ENCODE measurements at regions not wholly inside any gene's neighbourhood (a gene's known extent, or its start where the extent isn't known, plus 50 kb on each side); places are given as distances from the start of the nearest gene placed in this dataset.
"Not testable (repeated sequence)": the region's sequence is repeated elsewhere in the genome, so short reads cannot be mapped to it uniquely, and the experiment has no call there.

GRCh38 chr2:125224830-125225229 lies 1199.7 kb downstream of the CNTNAP5 start:
- no peak for ATAC-seq
- DNase-seq = no peak
- intact Hi-C loops (cut with DNase I) = no loop called here

GRCh38 chr2:125227843-125228392 lies 1202.8 kb downstream of the CNTNAP5 start:
- H3K27ac ChIP-seq (ENCODE audit: low read length) = no peak overlapping the region
- intact Hi-C loops (cut with DNase I) = no loop called here
- no peaks in the 10 kb centered on the region for H3K4me1 ChIP-seq (ENCODE audit: control insufficient read depth, insufficient read depth, low read length)
- no peak overlapping the region for H3K4me3 ChIP-seq (ENCODE audit: low read length)
- WGBS = 67% methylated on average over 2 of the region's 2 CpGs
- H3K27me3 ChIP-seq (ENCODE audit: control insufficient read depth, insufficient read depth) = no peaks in the 10 kb centered on the region
- ATAC-seq (no peak), DNase-seq (no peak)
- H3K9me3 ChIP-seq (ENCODE audit: control insufficient read depth, low read length) = no peaks in the 10 kb centered on the region

More at GRCh38 chr2:125224830-125225229, 1199.7 kb downstream of the CNTNAP5 start:
- WGBS = 88% methylated on average over 3 of the region's 3 CpGs
- no peak overlapping the region for H3K4me3 ChIP-seq (ENCODE audit: low read length)
- no peaks in the 10 kb centered on the region for H3K27me3 ChIP-seq (ENCODE audit: control insufficient read depth, insufficient read depth)
- no peaks in the 10 kb centered on the region for H3K4me1 ChIP-seq (ENCODE audit: control insufficient read depth, insufficient read depth, low read length)
- no peaks in the 10 kb centered on the region for H3K9me3 ChIP-seq (ENCODE audit: control insufficient read depth, low read length)
- no peak overlapping the region for H3K27ac ChIP-seq (ENCODE audit: low read length)

DNA sequence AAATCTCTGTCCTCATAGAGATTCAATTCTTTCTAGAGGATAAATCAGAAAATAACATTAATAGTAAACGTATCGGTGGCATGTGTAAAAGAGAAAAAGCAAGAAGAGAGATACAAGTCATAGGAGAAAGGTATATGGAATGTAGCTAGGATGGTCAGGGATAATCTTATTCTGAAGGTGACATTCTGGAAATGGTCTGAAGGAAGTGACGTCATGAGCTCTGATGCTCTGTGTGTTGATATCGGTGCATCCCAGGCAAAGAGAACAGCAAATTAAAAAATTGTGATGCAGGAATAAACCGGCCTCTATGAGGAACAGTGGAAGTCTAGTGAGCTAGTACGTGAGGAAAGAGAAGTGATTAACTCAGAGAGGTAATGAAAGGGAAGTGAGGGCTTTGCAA lies 1215.8 kb downstream of the CNTNAP5 start:
- Histone ChIP-seq H3K4me1 (ENCODE audit: control insufficient read depth, insufficient read depth, low read length) (no peaks in the 10 kb centered on the region), H3K27ac (ENCODE audit: low read length) (no peak overlapping the region), H3K4me3 (ENCODE audit: low read length) (no peak overlapping the region), H3K27me3 (ENCODE audit: control insufficient read depth, insufficient read depth) (no peaks in the 10 kb centered on the region), H3K9me3 (ENCODE audit: control insufficient read depth, low read length) (no peaks in the 10 kb centered on the region)
- DNase-seq = no peak
- 89% methylated on average over 6 of the region's 6 CpGs for WGBS
- no peak for ATAC-seq
- intact Hi-C loops (cut with DNase I) = no loop called here

GRCh38 chr2:125243074-125243473 lies 1218.0 kb downstream of the CNTNAP5 start:
- no peaks in the 10 kb centered on the region for H3K9me3 ChIP-seq (ENCODE audit: control insufficient read depth, low read length)
- H3K27ac ChIP-seq (ENCODE audit: low read length) = no peak overlapping the region
- 80% methylated on average over 1 of the region's 1 CpG for WGBS
- no peak overlapping the region for H3K4me3 ChIP-seq (ENCODE audit: low read length)
- ATAC-seq = no peak
- intact Hi-C loops (cut with DNase I) = no loop called here
- H3K27me3 ChIP-seq (ENCODE audit: control insufficient read depth, insufficient read depth) = no peaks in the 10 kb centered on the region
- DNase-seq = no peak
- H3K4me1 ChIP-seq (ENCODE audit: control insufficient read depth, insufficient read depth, low read length) = no peaks in the 10 kb centered on the region

GRCh38 chr2:125254010-125254409 lies 1228.9 kb downstream of the CNTNAP5 start:
- no peak overlapping the region for H3K27ac ChIP-seq (ENCODE audit: low read length)
- H3K4me3 ChIP-seq (ENCODE audit: low read length) = no peak overlapping the region
- no peaks in the 10 kb centered on the region for H3K9me3 ChIP-seq (ENCODE audit: control insufficient read depth, low read length)
- no peaks in the 10 kb centered on the region for H3K4me1 ChIP-seq (ENCODE audit: control insufficient read depth, insufficient read depth, low read length)
- ATAC-seq (no peak), DNase-seq (no peak)
- no peaks in the 10 kb centered on the region for H3K27me3 ChIP-seq (ENCODE audit: control insufficient read depth, insufficient read depth)
- 74% methylated on average over 6 of the region's 6 CpGs for WGBS
- intact Hi-C loops (cut with DNase I) = no loop called here

DNA sequence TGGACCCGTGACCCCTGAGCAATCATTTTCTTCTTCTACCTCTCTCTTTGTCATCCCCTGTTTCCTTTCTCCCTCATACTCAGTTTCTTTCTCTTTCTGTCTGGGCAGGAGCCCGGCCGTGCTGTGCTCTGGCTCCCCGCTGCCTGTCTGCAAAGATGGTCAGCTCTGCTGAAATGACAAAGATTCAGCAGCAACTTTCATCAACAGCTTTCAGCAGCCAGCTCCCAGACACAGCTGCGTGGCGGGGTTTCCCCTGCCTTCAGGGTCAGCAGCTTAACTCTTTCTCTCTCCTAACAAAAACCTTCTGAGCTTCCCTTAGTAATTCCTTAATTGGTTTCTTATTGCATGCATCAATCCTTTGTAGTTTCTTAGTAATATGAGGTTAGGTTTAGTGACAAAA lies 1234.4 kb downstream of the CNTNAP5 start:
- no peak for DNase-seq
- intact Hi-C loops (cut with DNase I) = no loop called here
- no peaks in the 10 kb centered on the region for H3K4me1 ChIP-seq (ENCODE audit: control insufficient read depth, insufficient read depth, low read length)
- 46% methylated on average over 6 of the region's 6 CpGs for WGBS
- no peak overlapping the region for H3K27ac ChIP-seq (ENCODE audit: low read length)
- H3K9me3 ChIP-seq (ENCODE audit: control insufficient read depth, low read length) = no peaks in the 10 kb centered on the region
- no peak for ATAC-seq
- no peak overlapping the region for H3K4me3 ChIP-seq (ENCODE audit: low read length)
- H3K27me3 ChIP-seq (ENCODE audit: control insufficient read depth, insufficient read depth) = no peaks in the 10 kb centered on the region

GRCh38 chr2:125260366-125260930 lies 1235.4 kb downstream of the CNTNAP5 start:
- H3K4me1 ChIP-seq (ENCODE audit: control insufficient read depth, insufficient read depth, low read length); DNase-seq; H3K27ac ChIP-seq (ENCODE audit: low read length); intact Hi-C loops (cut with DNase I); H3K9me3 ChIP-seq (ENCODE audit: control insufficient read depth, low read length); H3K27me3 ChIP-seq (ENCODE audit: control insufficient read depth, insufficient read depth); ATAC-seq; H3K4me3 ChIP-seq (ENCODE audit: low read length): not testable (repeated sequence)

DNA sequence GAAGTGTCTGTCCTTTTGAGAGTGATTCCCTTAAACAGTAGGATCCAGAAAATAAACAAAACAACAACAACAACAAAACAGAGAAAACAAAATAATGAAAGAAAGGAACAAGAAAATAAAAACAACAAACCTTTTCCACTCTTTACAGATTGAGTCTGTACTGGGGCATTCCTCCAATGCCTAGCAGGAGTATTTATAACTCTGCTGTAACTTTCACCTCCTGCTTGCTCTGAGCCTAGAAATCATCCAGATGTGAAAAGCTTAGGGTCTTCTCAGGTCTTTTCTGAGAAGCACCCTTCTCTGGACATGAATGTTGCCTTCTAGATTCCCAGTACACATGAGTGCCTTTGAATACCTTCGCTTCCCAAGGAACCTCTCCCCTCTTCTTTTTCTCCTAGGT lies 1239.4 kb downstream of the CNTNAP5 start:
- ATAC-seq (no peak), DNase-seq (no peak)

DNA sequence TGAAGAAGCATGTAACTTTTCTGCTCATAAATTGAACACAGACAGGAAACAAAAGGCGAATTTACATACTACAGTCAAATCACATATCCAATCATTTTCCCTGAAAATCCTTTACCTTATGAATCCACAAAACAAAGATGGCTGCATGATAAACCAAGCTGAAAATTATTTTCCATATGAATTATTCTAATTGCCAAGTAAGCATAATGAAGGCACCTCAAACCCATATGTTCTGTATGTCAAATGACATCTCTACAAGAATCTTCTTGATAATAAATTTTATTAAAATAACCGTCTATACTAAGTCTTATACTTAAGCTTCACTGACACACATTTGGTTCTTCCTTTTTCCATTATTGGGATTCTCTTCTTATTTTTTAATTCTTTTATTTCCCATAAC lies 1242.6 kb downstream of the CNTNAP5 start:
- no peak for ATAC-seq
- intact Hi-C loops (cut with DNase I) = no loop called here
- no peaks in the 10 kb centered on the region for H3K4me1 ChIP-seq (ENCODE audit: control insufficient read depth, insufficient read depth, low read length)

More for the DNA sequence above, 1239.4 kb downstream of the CNTNAP5 start:
- no peaks in the 10 kb centered on the region for H3K27me3 ChIP-seq (ENCODE audit: control insufficient read depth, insufficient read depth)
- H3K4me1 ChIP-seq (ENCODE audit: control insufficient read depth, insufficient read depth, low read length) = no peaks in the 10 kb centered on the region
- no peaks in the 10 kb centered on the region for H3K9me3 ChIP-seq (ENCODE audit: control insufficient read depth, low read length)
- WGBS = 89% methylated on average over 1 of the region's 1 CpG
- H3K27ac ChIP-seq (ENCODE audit: low read length) = no peak overlapping the region
- H3K4me3 ChIP-seq (ENCODE audit: low read length) = no peak overlapping the region
- intact Hi-C loops (cut with DNase I) = no loop called here

GRCh38 chr2:125272651-125273050 lies 1247.6 kb downstream of the CNTNAP5 start:
- 63% methylated on average over 1 of the region's 1 CpG for WGBS
- DNase-seq = no peak
- no peak overlapping the region for H3K27ac ChIP-seq (ENCODE audit: low read length)
- no peaks in the 10 kb centered on the region for H3K4me1 ChIP-seq (ENCODE audit: control insufficient read depth, insufficient read depth, low read length)
- ATAC-seq = no peak
- H3K27me3 ChIP-seq (ENCODE audit: control insufficient read depth, insufficient read depth) = no peaks in the 10 kb centered on the region
- no peak overlapping the region for H3K4me3 ChIP-seq (ENCODE audit: low read length)
- H3K9me3 ChIP-seq (ENCODE audit: control insufficient read depth, low read length) = no peaks in the 10 kb centered on the region
- intact Hi-C loops (cut with DNase I) = no loop called here

More for the DNA sequence above, 1242.6 kb downstream of the CNTNAP5 start:
- WGBS = 82% methylated on average over 2 of the region's 2 CpGs
- H3K27ac ChIP-seq (ENCODE audit: low read length) = no peak overlapping the region
- no peak for DNase-seq
- no peaks in the 10 kb centered on the region for H3K9me3 ChIP-seq (ENCODE audit: control insufficient read depth, low read length)
- no peaks in the 10 kb centered on the region for H3K27me3 ChIP-seq (ENCODE audit: control insufficient read depth, insufficient read depth)
- no peak overlapping the region for H3K4me3 ChIP-seq (ENCODE audit: low read length)

DNA sequence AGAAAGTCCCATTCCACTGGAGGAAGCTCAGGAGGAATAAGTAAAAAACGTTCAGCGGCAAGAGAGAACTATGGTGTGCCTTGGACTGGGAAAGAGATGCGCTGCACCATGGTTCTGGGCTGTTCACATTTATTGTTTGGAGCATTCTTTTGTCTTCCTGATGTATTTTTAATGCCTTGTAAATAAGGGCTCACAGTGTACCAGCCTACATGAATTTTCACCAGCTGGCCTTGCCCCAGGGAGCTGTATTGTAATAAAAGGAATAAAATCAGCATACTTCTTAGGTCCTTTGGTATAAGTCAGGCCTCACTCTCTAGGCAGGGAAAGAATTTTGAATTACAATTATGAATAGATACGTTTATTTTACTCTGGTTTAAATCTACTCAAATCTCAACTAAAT lies 1249.6 kb downstream of the CNTNAP5 start:
- H3K27ac ChIP-seq (ENCODE audit: low read length) = no peak overlapping the region
- no peak overlapping the region for H3K4me3 ChIP-seq (ENCODE audit: low read length)
- H3K9me3 ChIP-seq (ENCODE audit: control insufficient read depth, low read length) = no peaks in the 10 kb centered on the region
- DNase-seq (no peak), ATAC-seq (no peak)
- H3K4me1 ChIP-seq (ENCODE audit: control insufficient read depth, insufficient read depth, low read length) = no peaks in the 10 kb centered on the region
- intact Hi-C loops (cut with DNase I) = no loop called here
- H3K27me3 ChIP-seq (ENCODE audit: control insufficient read depth, insufficient read depth) = no peaks in the 10 kb centered on the region
- WGBS = 79% methylated on average over 4 of the region's 4 CpGs

DNA sequence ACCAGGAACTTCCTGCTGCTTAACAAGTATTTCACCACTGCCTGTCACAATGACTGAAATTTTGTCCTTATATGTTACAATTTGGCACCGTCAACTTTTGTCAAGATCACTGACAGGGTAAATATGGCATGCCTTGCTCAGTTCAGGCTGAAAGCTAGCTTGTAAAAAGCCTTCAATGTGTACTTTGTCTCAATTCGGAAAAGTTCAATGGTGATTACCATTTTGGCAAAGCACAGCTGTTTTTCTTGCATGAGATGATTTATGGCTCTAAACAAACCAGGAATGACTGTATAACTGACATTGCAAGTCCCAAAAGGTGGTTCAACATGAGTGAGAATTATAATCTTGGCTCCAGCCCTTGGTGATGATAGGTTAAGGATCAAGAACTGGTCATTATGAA lies 1255.2 kb downstream of the CNTNAP5 start:
- Histone ChIP-seq H3K27ac (ENCODE audit: low read length) (no peak overlapping the region), H3K27me3 (ENCODE audit: control insufficient read depth, insufficient read depth) (no peaks in the 10 kb centered on the region), H3K4me1 (ENCODE audit: control insufficient read depth, insufficient read depth, low read length) (no peaks in the 10 kb centered on the region), H3K4me3 (ENCODE audit: low read length) (no peak overlapping the region), H3K9me3 (ENCODE audit: control insufficient read depth, low read length) (no peaks in the 10 kb centered on the region)
- ATAC-seq (no peak), DNase-seq (no peak)
- intact Hi-C loops (cut with DNase I) = no loop called here
- WGBS = 38% methylated on average over 2 of the region's 2 CpGs
